Neuronal stem cell (in vitro differentiated cells): ENCODE measurements at regions not wholly inside any gene's neighbourhood (a gene's known extent, or its start where the extent isn't known, plus 50 kb on each side); places are given as distances from the start of the nearest gene placed in this dataset.

Source experiments
- DNase-seq: peaks from one replicate; pipeline ENCODE4 v3.0.0-alpha.2; 2013; ENCODE audit warnings: low spot score
- H2AFZ ChIP-seq: one replicate; pipeline ENCODE4 v1.6.1; 2013; ENCODE audit warnings: mild to moderate bottlenecking, low read length, inconsistent platforms
- H2AK5ac ChIP-seq: 2 replicates; pipeline ENCODE4 v1.6.1; 2013; ENCODE audit warnings: low read depth, mild to moderate bottlenecking, inconsistent platforms, low read length, moderate library complexity, mixed read lengths
- H2BK120ac ChIP-seq: 2 replicates; pipeline ENCODE4 v1.6.1; 2013; ENCODE audit warnings: low read depth, mild to moderate bottlenecking, inconsistent platforms, low read length, moderate library complexity, mixed read lengths
- H2BK12ac ChIP-seq: one replicate; pipeline ENCODE4 v1.6.1; 2013; ENCODE audit warnings: low read length, inconsistent platforms
- H2BK15ac ChIP-seq: 2 replicates; pipeline ENCODE4 v1.6.1; 2013; ENCODE audit warnings: mild to moderate bottlenecking, low read length, inconsistent platforms, mixed read lengths
- H2BK5ac ChIP-seq: one replicate; pipeline ENCODE4 v1.6.1; 2013; ENCODE audit warnings: inconsistent platforms, mild to moderate bottlenecking, low read length, moderate library complexity
- H3K14ac ChIP-seq: one replicate; pipeline ENCODE4 v1.6.1; 2013; ENCODE audit warnings: low read length, inconsistent platforms
- H3K18ac ChIP-seq: 2 replicates; pipeline ENCODE4 v1.6.1; 2013; ENCODE audit warnings: low read length, inconsistent platforms
- H3K23ac ChIP-seq: 2 replicates; pipeline ENCODE4 v1.6.1; 2013; ENCODE audit warnings: low read depth, mild to moderate bottlenecking, mixed read lengths, low read length, inconsistent platforms; ENCODE audit not compliant: poor library complexity
- H3K27ac ChIP-seq: replicated peaks from 3 replicates; pipeline ENCODE4 v1.5.1; 2013; ENCODE audit warnings: low read length, inconsistent platforms
- H3K27me3 ChIP-seq, 3 experiments: 2 replicates each; pipeline ENCODE4 v1.6.1; 2013; ENCODE audit warnings: low read length in 3 of 3, mild to moderate bottlenecking in 2 of 3, inconsistent platforms in 1 of 3, low read depth in 1 of 3, mixed read lengths in 1 of 3, moderate library complexity in 1 of 3; ENCODE audit not compliant: control insufficient read depth in 3 of 3, insufficient read depth in 3 of 3
- H3K36me3 ChIP-seq, 2 donors: replicated peaks in 1 of 2; 2 replicates each; pipeline ENCODE4 v1.6.1; 2013; ENCODE audit warnings: low read length in 2 of 2; ENCODE audit not compliant: control insufficient read depth in 2 of 2, insufficient read depth in 2 of 2
- H3K4ac ChIP-seq: 2 replicates; pipeline ENCODE4 v1.6.1; 2013; ENCODE audit warnings: inconsistent platforms, mild to moderate bottlenecking, low read length, moderate library complexity
- H3K4me1 ChIP-seq, 2 donors: 1 replicate in 1 of 2; 2 replicates in 1 of 2; pipeline ENCODE4 v1.6.1; 2013; ENCODE audit warnings: low read length in 2 of 2, low read depth in 1 of 2; ENCODE audit not compliant: control insufficient read depth in 2 of 2, insufficient read depth in 1 of 2
- H3K4me2 ChIP-seq: one replicate; pipeline ENCODE4 v1.6.1; 2013; ENCODE audit warnings: mild to moderate bottlenecking, low read length, inconsistent platforms; ENCODE audit not compliant: insufficient read depth, poor library complexity, severe bottlenecking
- H3K4me3 ChIP-seq, 2 donors: 2 replicates each; pipeline ENCODE4 v1.5.1; 2013; ENCODE audit warnings: low read length in 2 of 2, mild to moderate bottlenecking in 2 of 2, inconsistent platforms in 1 of 2, moderate library complexity in 1 of 2
- H3K79me1 ChIP-seq: one replicate; pipeline ENCODE4 v1.6.1; 2013; ENCODE audit warnings: low read depth, mild to moderate bottlenecking, inconsistent platforms, low read length, moderate library complexity
- H3K9ac ChIP-seq: one replicate; pipeline ENCODE4 v1.6.1; 2013; ENCODE audit warnings: mild to moderate bottlenecking, low read depth, low read length, inconsistent platforms; ENCODE audit not compliant: poor library complexity
- H3K9me3 ChIP-seq, 2 donors: replicated peaks in 1 of 2; 2 replicates each; pipeline versions ENCODE3 to v1.6.1; 2013; ENCODE audit warnings: low read length in 2 of 2, mild to moderate bottlenecking in 2 of 2, inconsistent platforms in 1 of 2, low read depth in 1 of 2, mixed read lengths in 1 of 2, moderate library complexity in 1 of 2; ENCODE audit not compliant: control insufficient read depth in 2 of 2, insufficient read depth in 1 of 2
- H4K8ac ChIP-seq: one replicate; pipeline ENCODE4 v1.6.1; 2013; ENCODE audit warnings: low read depth, mild to moderate bottlenecking, inconsistent platforms, low read length, moderate library complexity
- H4K91ac ChIP-seq: one replicate; pipeline ENCODE4 v1.6.1; 2013; ENCODE audit warnings: low read length, low read depth, mild to moderate bottlenecking, inconsistent platforms; ENCODE audit not compliant: poor library complexity
- WGBS, 2 donors: extraction: QIAGEN DNeasy Blood & Tissue Kit; methylation state at CpG; one replicate each; pipeline ENCODE4 v1.1.7; 2013; ENCODE audit warnings: missing lambda C conversion rate in 2 of 2, mixed read lengths in 1 of 2; ENCODE audit not compliant: insufficient read length in 2 of 2, insufficient replicate concordance in 1 of 2; ENCODE audit errors: extremely low coverage in 2 of 2; 5-methylcytosine and 5-hydroxymethylcytosine counted together

DNA sequence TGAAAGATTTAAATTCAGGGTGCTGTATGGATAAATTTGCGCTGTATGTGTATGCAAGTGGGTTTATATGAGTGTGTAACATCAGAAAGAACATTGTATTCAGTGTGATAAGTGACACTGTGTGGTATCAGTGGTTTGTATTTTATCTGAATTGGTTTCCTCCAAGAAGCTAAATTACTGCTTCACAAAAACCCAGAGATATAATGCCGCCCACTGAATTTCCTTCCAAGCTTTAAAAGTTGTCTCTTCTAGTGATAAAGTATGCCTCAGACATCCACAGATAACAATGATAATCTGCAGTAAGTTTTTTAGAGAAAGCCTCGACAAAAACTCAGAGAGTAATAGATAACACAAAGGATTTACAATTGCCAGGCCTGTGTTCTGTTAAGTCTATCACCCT lies 710.6 kb upstream of the HS3ST1 start:
- no peak overlapping the region for H4K91ac ChIP-seq
- no peak overlapping the region for H3K23ac ChIP-seq
- WGBS, 2 donors: no CpG with 5 or more reads among the region's 3 CpGs
- H2AFZ ChIP-seq: no peak overlapping the region
- no peak for DNase-seq
- no peak overlapping the region for H3K4me2 ChIP-seq
- H2BK15ac ChIP-seq: no peak overlapping the region
- no peak overlapping the region for H3K27ac ChIP-seq
- no peak overlapping the region for H3K4ac ChIP-seq
- H4K8ac ChIP-seq: no peak overlapping the region
- H3K9me3 ChIP-seq: no peaks in the 10 kb centered on the region
- H2BK120ac ChIP-seq: no peak overlapping the region
- no peak overlapping the region for H2BK5ac ChIP-seq
- no peak overlapping the region for H3K18ac ChIP-seq
- no peaks in the 10 kb centered on the region for H3K79me1 ChIP-seq
- H3K36me3 ChIP-seq: no peaks in the 10 kb centered on the region
- no peak overlapping the region for H3K9ac ChIP-seq
- H3K14ac ChIP-seq: no peak overlapping the region
- H3K4me3 ChIP-seq: no peak overlapping the region
- no peak overlapping the region for H2AK5ac ChIP-seq
- H3K4me1 ChIP-seq: no peaks in the 10 kb centered on the region
- no peak overlapping the region for H2BK12ac ChIP-seq
- H3K27me3 ChIP-seq: no peaks in the 10 kb centered on the region

DNA sequence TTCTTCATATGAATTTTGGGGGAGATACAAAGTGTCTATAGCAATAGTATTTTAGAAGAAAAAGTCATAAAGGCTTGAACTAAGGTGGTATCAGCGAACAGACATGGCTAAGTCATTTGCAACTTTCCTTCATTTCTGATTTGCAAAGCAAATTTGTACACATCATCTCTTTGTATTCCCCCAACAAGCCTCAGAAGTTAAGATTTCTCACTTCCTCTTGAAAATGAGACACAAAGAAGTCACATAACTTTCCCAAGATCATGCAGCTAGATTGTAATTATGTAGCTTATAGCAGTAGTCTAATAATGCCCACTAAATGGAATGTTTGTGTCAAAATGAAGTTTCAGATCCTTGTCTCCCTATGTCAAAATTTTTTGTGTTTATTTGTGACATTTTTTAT lies 709.8 kb upstream of the HS3ST1 start:
- Histone ChIP-seq H2BK12ac (no peak overlapping the region), H3K4ac (no peak overlapping the region), H3K27me3 (no peaks in the 10 kb centered on the region)

DNA sequence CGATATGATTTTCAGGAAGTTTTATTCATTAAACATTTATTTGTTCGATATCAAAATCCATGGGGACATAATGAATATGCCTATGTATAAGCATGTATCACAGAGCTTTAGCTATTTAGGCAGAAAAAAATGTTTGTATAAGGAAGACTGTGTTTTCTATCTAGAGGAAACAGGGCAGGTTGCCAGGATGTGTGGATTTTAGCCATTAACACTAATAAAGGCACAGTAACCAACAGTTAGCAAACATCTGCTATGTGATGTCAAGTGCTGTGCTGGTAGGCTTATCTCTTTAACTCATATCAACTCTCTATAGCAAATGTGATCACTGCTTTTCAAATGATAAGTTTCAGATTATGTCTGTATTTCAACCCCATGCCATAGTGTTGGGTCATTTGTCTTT lies 708.9 kb upstream of the HS3ST1 start:
- peaks cover 0 to 4% of the 10 kb centered on the region in 2 donors for H3K9me3 ChIP-seq
- no peak overlapping the region for H2AK5ac ChIP-seq
- H3K23ac ChIP-seq: no peak overlapping the region
- no peak overlapping the region for H3K18ac ChIP-seq
- H3K27me3 ChIP-seq: no peaks in the 10 kb centered on the region
- no peaks in the 10 kb centered on the region for H3K79me1 ChIP-seq
- no peak overlapping the region for H3K14ac ChIP-seq
- no peak overlapping the region for H3K4me2 ChIP-seq
- no peak overlapping the region for H2BK12ac ChIP-seq
- H2AFZ ChIP-seq: no peak overlapping the region
- H3K4me3 ChIP-seq: no peak overlapping the region
- H2BK120ac ChIP-seq: no peak overlapping the region
- no peak overlapping the region for H3K9ac ChIP-seq
- H3K36me3 ChIP-seq: no peaks in the 10 kb centered on the region
- no peak overlapping the region for H2BK15ac ChIP-seq
- H3K27ac ChIP-seq: no peak overlapping the region
- no peak overlapping the region for H2BK5ac ChIP-seq
- WGBS, 2 donors: no CpG with 5 or more reads among the region's 2 CpGs
- H4K91ac ChIP-seq: no peak overlapping the region
- H3K4ac ChIP-seq: no peak overlapping the region
- no peak overlapping the region for H4K8ac ChIP-seq
- no peaks in the 10 kb centered on the region for H3K4me1 ChIP-seq
- DNase-seq: no peak

More for the DNA sequence above, 709.8 kb upstream of the HS3ST1 start:
- Histone ChIP-seq H2BK15ac (no peak overlapping the region), H2BK5ac (no peak overlapping the region), H3K79me1 (no peaks in the 10 kb centered on the region), H4K91ac (no peak overlapping the region), H3K18ac (no peak overlapping the region), H3K4me1 (no peaks in the 10 kb centered on the region), H2AK5ac (no peak overlapping the region), H3K9me3 (peaks cover 0 to 4% of the 10 kb centered on the region in 2 donors), H2BK120ac (no peak overlapping the region), H3K23ac (no peak overlapping the region), H3K27ac (no peak overlapping the region), H3K14ac (no peak overlapping the region), H3K4me2 (no peak overlapping the region), H3K9ac (no peak overlapping the region), H2AFZ (no peak overlapping the region), H3K4me3 (no peak overlapping the region), H4K8ac (no peak overlapping the region), H3K36me3 (no peaks in the 10 kb centered on the region)
- DNase-seq: no peak
- no CpG with 5 or more reads among the region's 1 CpG for WGBS, 2 donors

DNA sequence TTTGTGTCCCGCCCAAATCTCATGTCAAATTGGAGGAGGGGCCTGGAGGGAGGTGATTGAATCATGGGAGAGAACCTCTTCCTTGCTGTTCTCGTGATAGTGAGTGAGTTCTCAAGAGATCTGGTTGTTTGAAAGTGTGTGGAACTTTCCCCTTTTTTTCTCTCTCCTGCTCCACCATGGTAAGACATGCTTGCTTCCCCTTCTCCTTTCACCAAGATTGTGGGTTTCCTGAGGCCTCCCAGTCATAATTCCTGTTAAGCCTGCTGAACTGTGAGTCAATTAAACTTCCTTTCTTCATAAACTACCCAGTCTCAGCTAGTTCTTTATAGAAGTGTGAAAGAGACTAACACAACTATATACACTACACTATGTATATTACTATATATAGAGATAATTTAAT lies 697.8 kb upstream of the HS3ST1 start:
- no CpG with 5 or more reads among the region's 2 CpGs for WGBS, 2 donors

More for the DNA sequence above, 697.8 kb upstream of the HS3ST1 start:
- Histone ChIP-seq H3K27ac (no peak overlapping the region), H3K23ac (no peak overlapping the region), H2BK12ac (no peak overlapping the region), H3K18ac (no peak overlapping the region), H2BK15ac (no peak overlapping the region), H3K4me2 (no peak overlapping the region), H2AK5ac (no peak overlapping the region), H3K27me3 (no peaks in the 10 kb centered on the region), H3K36me3 (no peaks in the 10 kb centered on the region), H3K4ac (no peak overlapping the region), H2BK5ac (no peak overlapping the region), H4K91ac (no peak overlapping the region), H3K9me3 (no peaks in the 10 kb centered on the region), H3K14ac (no peak overlapping the region), H3K4me3 (no peak overlapping the region), H3K79me1 (no peaks in the 10 kb centered on the region), H3K4me1 (no peaks in the 10 kb centered on the region), H2AFZ (no peak overlapping the region), H2BK120ac (no peak overlapping the region), H4K8ac (no peak overlapping the region), H3K9ac (no peak overlapping the region)
- DNase-seq: no peak
